GM23338 (cell line): ENCODE measurements at regions not wholly inside any gene's neighbourhood (a gene's known extent, or its start where the extent isn't known, plus 50 kb on each side); places are given as distances from the start of the nearest gene placed in this dataset.

Experiments used
- ATAC-seq: fragments of 200-7000 bp; cut with Tn5 transposase; 3 replicates; pipeline ENCODE4 v1.9.1; 2020
- DNase-seq: peaks from one replicate; pipeline ENCODE4 v3.0.0-alpha.2; 2015; ENCODE audit warnings: low spot score
- H2AFZ ChIP-seq: fragments of 200-600 bp; sonication (generic); 2 replicates; pipeline ENCODE4 v1.8.0; 2016; ENCODE audit warnings: antibody characterized with exemption, mild to moderate bottlenecking, moderate library complexity
- H3F3A ChIP-seq: fragments of 200-600 bp; sonication (generic); replicated peaks from 2 replicates; pipeline ENCODE4 v1.8.0; 2017; ENCODE audit warnings: antibody characterized with exemption, mixed run types, low read depth
- H3K27ac ChIP-seq: fragments of 200-600 bp; sonication (generic); 2 replicates; pipeline ENCODE4 v1.6.1; 2016; ENCODE audit warnings: low read depth
- H3K27me3 ChIP-seq: fragments of 200-600 bp; sonication (generic); 2 replicates; pipeline ENCODE4 v1.8.0; 2016; ENCODE audit warnings: mild to moderate bottlenecking, mixed run types, moderate library complexity; ENCODE audit not compliant: insufficient read depth
- H3K36me3 ChIP-seq: fragments of 200-600 bp; sonication (generic); 2 replicates; pipeline ENCODE4 v1.8.0; 2016; ENCODE audit warnings: mild to moderate bottlenecking; ENCODE audit not compliant: insufficient read depth
- H3K4me1 ChIP-seq: fragments of 200-600 bp; sonication (generic); 2 replicates; pipeline ENCODE4 v1.8.0; 2016; ENCODE audit warnings: mild to moderate bottlenecking, moderate library complexity; ENCODE audit not compliant: insufficient read depth
- H3K4me2 ChIP-seq: fragments of 200-600 bp; sonication (generic); 2 replicates; pipeline ENCODE4 v1.7.1; 2017; ENCODE audit warnings: mixed run types
- H3K4me3 ChIP-seq: fragments of 200-600 bp; sonication (generic); 2 replicates; pipeline ENCODE4 v1.6.1; 2016; ENCODE audit warnings: mixed run types
- H3K79me2 ChIP-seq: fragments of 200-600 bp; sonication (generic); replicated peaks from 2 replicates; pipeline ENCODE4 v1.8.0; 2017; ENCODE audit warnings: mild to moderate bottlenecking; ENCODE audit not compliant: insufficient read depth
- H3K9me2 ChIP-seq: fragments of 200-600 bp; sonication (generic); 2 replicates; pipeline ENCODE4 v1.8.0; 2017; ENCODE audit not compliant: insufficient read depth
- H4K20me1 ChIP-seq: fragments of 200-600 bp; sonication (generic); replicated peaks from 2 replicates; pipeline ENCODE4 v1.8.0; 2017; ENCODE audit warnings: mild to moderate bottlenecking; ENCODE audit not compliant: insufficient read depth
- H3K27ac Mint-ChIP-seq: 2 replicates; pipeline ENCODE4 v1.8.0; 2020; ENCODE audit warnings: inconsistent platforms, mild to moderate bottlenecking, moderate library complexity, mixed read lengths
- H3K27me3 Mint-ChIP-seq: 3 replicates; pipeline ENCODE4 v1.8.0; 2022; ENCODE audit warnings: low read depth, mild to moderate bottlenecking, moderate library complexity, mixed read lengths, inconsistent platforms; ENCODE audit not compliant: insufficient read depth, poor library complexity
- H3K36me3 Mint-ChIP-seq: 3 replicates; pipeline ENCODE4 v1.8.0; 2021; ENCODE audit warnings: low read depth, mild to moderate bottlenecking, inconsistent platforms, moderate library complexity, mixed read lengths
- H3K4me1 Mint-ChIP-seq: 3 replicates; pipeline ENCODE4 v1.8.0; 2020; ENCODE audit warnings: mild to moderate bottlenecking, inconsistent platforms, mixed read lengths
- H3K4me3 Mint-ChIP-seq: 3 replicates; pipeline ENCODE4 v1.8.0; 2021; ENCODE audit warnings: moderate library complexity, mild to moderate bottlenecking, inconsistent platforms, mixed read lengths
- H3K9me3 Mint-ChIP-seq: 3 replicates; pipeline ENCODE4 v1.8.0; 2020; ENCODE audit warnings: moderate library complexity, mild to moderate bottlenecking, inconsistent platforms, mixed read lengths
- ETS1 ChIP-seq: IDR thresholded peaks from 2 replicates; pipeline ENCODE4 v1.6.1; 2016; ENCODE audit warnings: antibody characterized with exemption
- EZH2 ChIP-seq: fragments of 200-600 bp; sonication (generic); IDR thresholded peaks from one replicate; pipeline ENCODE4 v1.8.0; 2017; ENCODE audit warnings: antibody characterized with exemption, mild to moderate bottlenecking, low read depth; ENCODE audit not compliant: unreplicated experiment
- EZH2phosphoT487 ChIP-seq: fragments of 200-600 bp; sonication (generic); IDR thresholded peaks from one replicate; pipeline ENCODE4 v1.8.1; 2018; ENCODE audit warnings: antibody characterized with exemption; ENCODE audit not compliant: unreplicated experiment
- JUNB ChIP-seq: IDR thresholded peaks from one replicate; pipeline ENCODE4 v1.6.1; 2016; ENCODE audit warnings: antibody characterized with exemption; ENCODE audit not compliant: unreplicated experiment
- NANOG ChIP-seq: IDR thresholded peaks from 2 replicates; pipeline ENCODE4 v1.6.1; 2016; ENCODE audit warnings: antibody characterized with exemption, borderline replicate concordance
- POLR2AphosphoS5 ChIP-seq: IDR thresholded peaks from 2 replicates; pipeline ENCODE4 v1.6.1; 2016; ENCODE audit warnings: antibody characterized with exemption, low read depth
- TF ChIP-seq, protein P1 (sequence below): fragments of 250-450 bp; sonication (Bioruptor Pico); IDR thresholded peaks from 2 replicates; pipeline ENCODE4 v1.5.0; 2020; ENCODE audit warnings: mild to moderate bottlenecking, moderate library complexity

- no peaks in the 10 kb centered on the region for H3K27me3 ChIP-seq
- no peaks in the 10 kb centered on the region for H4K20me1 ChIP-seq
- peaks cover 8% of the 10 kb centered on the region; the same call in 2 of the 3 replicates for H3K36me3 Mint-ChIP-seq
- H3K4me1 ChIP-seq: no peaks in the 10 kb centered on the region
- H3K9me2 ChIP-seq: 0 out of 2 replicates have a peak, but pooled peaks cover 5% of the 10 kb centered on the region
- H3K9me3 Mint-ChIP-seq: peaks cover 18% of the 10 kb centered on the region
- H3K4me2 ChIP-seq: no peak overlapping the region
- H3K27me3 Mint-ChIP-seq: no peaks in the 10 kb centered on the region
- no peak overlapping the region for H3K27ac ChIP-seq
- H3K4me3 Mint-ChIP-seq: no peak overlapping the region
- TF ChIP-seq, protein P1, sequence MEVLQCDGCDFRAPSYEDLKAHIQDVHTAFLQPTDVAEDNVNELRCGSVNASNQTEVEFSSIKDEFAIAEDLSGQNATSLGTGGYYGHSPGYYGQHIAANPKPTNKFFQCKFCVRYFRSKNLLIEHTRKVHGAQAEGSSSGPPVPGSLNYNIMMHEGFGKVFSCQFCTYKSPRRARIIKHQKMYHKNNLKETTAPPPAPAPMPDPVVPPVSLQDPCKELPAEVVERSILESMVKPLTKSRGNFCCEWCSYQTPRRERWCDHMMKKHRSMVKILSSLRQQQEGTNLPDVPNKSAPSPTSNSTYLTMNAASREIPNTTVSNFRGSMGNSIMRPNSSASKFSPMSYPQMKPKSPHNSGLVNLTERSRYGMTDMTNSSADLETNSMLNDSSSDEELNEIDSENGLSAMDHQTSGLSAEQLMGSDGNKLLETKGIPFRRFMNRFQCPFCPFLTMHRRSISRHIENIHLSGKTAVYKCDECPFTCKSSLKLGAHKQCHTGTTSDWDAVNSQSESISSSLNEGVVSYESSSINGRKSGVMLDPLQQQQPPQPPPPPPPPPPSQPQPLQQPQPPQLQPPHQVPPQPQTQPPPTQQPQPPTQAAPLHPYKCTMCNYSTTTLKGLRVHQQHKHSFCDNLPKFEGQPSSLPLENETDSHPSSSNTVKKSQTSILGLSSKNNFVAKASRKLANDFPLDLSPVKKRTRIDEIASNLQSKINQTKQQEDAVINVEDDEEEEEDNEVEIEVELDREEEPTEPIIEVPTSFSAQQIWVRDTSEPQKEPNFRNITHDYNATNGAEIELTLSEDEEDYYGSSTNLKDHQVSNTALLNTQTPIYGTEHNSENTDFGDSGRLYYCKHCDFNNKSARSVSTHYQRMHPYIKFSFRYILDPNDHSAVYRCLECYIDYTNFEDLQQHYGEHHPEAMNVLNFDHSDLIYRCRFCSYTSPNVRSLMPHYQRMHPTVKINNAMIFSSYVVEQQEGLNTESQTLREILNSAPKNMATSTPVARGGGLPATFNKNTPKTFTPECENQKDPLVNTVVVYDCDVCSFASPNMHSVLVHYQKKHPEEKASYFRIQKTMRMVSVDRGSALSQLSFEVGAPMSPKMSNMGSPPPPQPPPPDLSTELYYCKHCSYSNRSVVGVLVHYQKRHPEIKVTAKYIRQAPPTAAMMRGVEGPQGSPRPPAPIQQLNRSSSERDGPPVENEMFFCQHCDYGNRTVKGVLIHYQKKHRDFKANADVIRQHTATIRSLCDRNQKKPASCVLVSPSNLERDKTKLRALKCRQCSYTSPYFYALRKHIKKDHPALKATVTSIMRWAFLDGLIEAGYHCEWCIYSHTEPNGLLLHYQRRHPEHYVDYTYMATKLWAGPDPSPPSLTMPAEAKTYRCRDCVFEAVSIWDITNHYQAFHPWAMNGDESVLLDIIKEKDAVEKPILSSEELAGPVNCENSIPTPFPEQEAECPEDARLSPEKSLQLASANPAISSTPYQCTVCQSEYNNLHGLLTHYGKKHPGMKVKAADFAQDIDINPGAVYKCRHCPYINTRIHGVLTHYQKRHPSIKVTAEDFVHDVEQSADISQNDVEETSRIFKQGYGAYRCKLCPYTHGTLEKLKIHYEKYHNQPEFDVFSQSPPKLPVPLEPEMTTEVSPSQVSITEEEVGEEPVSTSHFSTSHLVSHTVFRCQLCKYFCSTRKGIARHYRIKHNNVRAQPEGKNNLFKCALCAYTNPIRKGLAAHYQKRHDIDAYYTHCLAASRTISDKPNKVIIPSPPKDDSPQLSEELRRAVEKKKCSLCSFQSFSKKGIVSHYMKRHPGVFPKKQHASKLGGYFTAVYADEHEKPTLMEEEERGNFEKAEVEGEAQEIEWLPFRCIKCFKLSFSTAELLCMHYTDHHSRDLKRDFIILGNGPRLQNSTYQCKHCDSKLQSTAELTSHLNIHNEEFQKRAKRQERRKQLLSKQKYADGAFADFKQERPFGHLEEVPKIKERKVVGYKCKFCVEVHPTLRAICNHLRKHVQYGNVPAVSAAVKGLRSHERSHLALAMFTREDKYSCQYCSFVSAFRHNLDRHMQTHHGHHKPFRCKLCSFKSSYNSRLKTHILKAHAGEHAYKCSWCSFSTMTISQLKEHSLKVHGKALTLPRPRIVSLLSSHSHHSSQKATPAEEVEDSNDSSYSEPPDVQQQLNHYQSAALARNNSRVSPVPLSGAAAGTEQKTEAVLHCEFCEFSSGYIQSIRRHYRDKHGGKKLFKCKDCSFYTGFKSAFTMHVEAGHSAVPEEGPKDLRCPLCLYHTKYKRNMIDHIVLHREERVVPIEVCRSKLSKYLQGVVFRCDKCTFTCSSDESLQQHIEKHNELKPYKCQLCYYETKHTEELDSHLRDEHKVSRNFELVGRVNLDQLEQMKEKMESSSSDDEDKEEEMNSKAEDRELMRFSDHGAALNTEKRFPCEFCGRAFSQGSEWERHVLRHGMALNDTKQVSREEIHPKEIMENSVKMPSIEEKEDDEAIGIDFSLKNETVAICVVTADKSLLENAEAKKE: no peak
- TF ChIP-seq NANOG: no peak
- TF ChIP-seq POLR2AphosphoS5: no peak
- no peak for TF ChIP-seq ETS1
- TF ChIP-seq EZH2: no peak
- no peak for TF ChIP-seq EZH2phosphoT487
- TF ChIP-seq JUNB: no peak
- no peaks in the 10 kb centered on the region for H3K79me2 ChIP-seq
- H2AFZ ChIP-seq: no peak overlapping the region
- H3F3A ChIP-seq: no peaks in the 10 kb centered on the region
- DNase-seq (no peak), ATAC-seq (no peak; the same call in 2 of the 3 replicates)
- peaks cover 4% of the 10 kb centered on the region; the same call in 1 of the 2 replicates for H3K36me3 ChIP-seq
- no peak overlapping the region for H3K27ac Mint-ChIP-seq
- no peaks in the 10 kb centered on the region for H3K4me1 Mint-ChIP-seq
- H3K4me3 ChIP-seq: no peak overlapping the region
Measured at GRCh38 chr7:53835301-53835700, 706.9 kb upstream of the VSTM2A start.
